Astrocyte of the spinal cord (primary cell): ENCODE measurements at regions not wholly inside any gene's neighbourhood (a gene's known extent, or its start where the extent isn't known, plus 50 kb on each side); places are given as distances from the start of the nearest gene placed in this dataset.

ENCODE experiments used
- DNase-seq: peaks from one replicate; pipeline ENCODE4 v3.0.0; 2011; ENCODE audit warnings: low read depth, low spot score
- H3K4me3 ChIP-seq: 2 replicates; pipeline ENCODE4 v1.5.1; 2011; ENCODE audit warnings: low read depth, mild to moderate bottlenecking, low read length, moderate library complexity
- in situ Hi-C: cut with HindIII; loops from 2 replicates; pipeline ENCODE4 v1.10.0; 2017; ENCODE audit warnings: low sequenced_read_pairs
- TF ChIP-seq, protein P1 (sequence below): IDR thresholded peaks from 2 replicates; pipeline ENCODE4 v1.5.1; 2012; ENCODE audit warnings: low read depth, mild to moderate bottlenecking, low read length, inconsistent platforms

DNA sequence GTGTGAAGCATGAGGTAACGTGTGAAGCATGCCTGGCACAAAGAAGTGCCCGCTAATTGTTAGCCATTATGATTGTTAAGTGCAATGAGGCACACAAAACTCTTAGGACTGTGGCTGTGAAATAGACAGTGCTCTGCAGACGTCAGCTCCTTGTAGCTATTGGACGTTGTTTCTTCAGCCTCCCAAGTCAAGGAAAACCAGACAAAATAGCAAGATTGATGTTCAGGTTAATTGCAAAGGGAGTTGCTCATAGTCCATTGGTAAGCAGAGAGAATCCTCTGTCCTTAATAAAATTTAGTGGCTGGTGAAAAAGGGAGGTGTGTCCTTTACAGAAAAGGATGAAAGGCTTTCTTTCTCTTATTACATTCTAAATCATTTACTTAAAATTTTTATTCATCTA, 54.6 kb upstream of the MBP start:
- TF ChIP-seq, protein P1, sequence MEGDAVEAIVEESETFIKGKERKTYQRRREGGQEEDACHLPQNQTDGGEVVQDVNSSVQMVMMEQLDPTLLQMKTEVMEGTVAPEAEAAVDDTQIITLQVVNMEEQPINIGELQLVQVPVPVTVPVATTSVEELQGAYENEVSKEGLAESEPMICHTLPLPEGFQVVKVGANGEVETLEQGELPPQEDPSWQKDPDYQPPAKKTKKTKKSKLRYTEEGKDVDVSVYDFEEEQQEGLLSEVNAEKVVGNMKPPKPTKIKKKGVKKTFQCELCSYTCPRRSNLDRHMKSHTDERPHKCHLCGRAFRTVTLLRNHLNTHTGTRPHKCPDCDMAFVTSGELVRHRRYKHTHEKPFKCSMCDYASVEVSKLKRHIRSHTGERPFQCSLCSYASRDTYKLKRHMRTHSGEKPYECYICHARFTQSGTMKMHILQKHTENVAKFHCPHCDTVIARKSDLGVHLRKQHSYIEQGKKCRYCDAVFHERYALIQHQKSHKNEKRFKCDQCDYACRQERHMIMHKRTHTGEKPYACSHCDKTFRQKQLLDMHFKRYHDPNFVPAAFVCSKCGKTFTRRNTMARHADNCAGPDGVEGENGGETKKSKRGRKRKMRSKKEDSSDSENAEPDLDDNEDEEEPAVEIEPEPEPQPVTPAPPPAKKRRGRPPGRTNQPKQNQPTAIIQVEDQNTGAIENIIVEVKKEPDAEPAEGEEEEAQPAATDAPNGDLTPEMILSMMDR: no peak
- H3K4me3 ChIP-seq: no peak overlapping the region
- in situ Hi-C loops: no loop called here
- DNase-seq: no peak

DNA sequence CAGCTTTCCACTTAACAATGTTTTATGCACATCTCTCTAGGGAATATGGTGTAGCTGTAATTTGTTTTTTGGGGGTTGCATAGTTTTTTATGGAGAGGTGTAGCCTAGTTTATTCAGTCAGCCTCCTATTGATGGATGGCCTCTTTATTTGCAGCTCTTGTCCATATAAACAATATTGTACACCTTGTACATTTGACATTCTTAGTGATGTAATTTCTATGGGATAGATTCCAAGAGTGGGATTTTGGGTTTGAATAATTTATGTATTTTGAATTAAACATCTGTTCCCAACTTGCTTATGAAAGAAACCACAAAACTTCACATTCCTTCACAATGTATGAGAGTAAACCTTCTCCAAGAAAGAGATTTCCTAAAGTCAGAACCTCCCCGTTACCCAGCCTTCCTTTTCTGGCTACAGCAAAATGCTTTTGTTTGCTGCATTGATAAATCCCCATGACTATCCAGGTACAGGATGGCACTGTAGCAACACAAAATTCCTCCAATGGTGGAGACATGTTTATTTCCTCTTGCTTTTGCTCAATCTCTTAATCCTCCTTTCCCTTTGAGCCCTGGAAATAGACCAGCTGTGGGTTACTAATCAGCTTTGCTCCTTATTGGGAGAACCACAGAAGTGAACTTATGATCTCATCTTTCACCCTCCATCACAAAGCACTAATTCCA, 58.4 kb upstream of the GALR1 start:
- no peak overlapping the region for H3K4me3 ChIP-seq
- in situ Hi-C loops: no loop called here
- TF ChIP-seq, protein P1: no peak
- DNase-seq: peak; percentile 52

DNA sequence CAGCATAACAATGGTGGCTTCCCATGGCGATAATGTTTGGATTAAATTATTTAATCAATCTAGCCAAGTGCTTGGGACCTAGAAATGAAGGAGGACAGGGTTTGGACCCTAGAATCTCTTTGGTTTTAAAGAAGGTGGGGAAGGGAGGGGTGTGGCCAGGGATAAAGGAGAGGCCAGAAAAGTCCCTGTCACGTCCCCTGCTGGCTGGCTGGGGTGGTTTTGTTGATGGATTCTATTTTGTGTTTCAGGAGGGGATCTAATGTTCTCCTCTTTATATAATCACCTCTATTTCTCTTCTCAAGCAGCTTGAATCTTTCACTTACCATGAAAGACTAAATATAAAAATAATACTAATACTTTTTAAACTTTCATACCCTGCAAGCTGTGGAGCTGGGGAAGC, 52.6 kb upstream of the GALR1 start:
- H3K4me3 ChIP-seq: no peak overlapping the region
- in situ Hi-C loops: no loop called here
- TF ChIP-seq, protein P1: peak; percentile 1
- DNase-seq: no peak

DNA sequence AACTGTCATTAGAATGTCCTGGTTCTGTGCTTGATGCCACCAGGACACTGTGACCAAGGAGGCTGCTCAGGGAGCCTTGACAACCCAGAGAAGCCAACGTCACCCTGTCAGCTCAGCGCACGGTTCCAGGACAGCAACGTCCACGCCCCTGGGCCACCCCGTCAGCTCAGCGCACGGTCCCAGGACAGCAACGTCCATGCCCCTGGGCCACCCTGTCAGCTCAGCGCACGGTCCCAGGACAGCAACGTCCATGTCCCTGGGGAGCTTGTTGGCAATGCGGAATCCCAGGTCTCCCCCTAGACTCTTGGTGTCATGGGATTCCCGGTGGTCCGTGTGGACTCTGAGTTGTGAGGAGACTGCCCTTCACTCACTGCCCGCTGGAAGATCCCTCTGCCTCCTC, 51.0 kb upstream of the GALR1 start:
- H3K4me3 ChIP-seq: no peak overlapping the region
- DNase-seq: no peak
- TF ChIP-seq, protein P1: no peak
- in situ Hi-C loops: no loop called here

DNA sequence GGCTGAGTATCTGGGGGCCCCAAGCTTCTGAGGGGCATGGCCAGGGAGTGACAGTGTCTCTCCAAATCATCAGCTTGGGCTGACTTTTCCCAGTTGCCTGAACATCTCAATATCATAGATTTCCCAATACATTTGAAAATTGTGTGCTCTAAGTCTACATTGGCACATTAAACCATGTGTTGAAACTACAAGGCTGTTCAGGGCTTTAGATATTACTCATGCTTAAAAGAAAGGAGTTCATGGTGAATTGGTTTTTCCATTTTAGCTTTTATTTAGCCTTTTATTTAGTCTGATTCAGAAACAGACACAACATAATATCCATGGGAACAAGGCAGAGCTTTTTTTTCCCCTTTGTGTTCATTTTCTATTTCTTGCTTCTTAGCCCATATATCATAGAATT, 49.9 kb upstream of the GALR1 start:
- in situ Hi-C loops: no loop called here
- no peak overlapping the region for H3K4me3 ChIP-seq
- TF ChIP-seq, protein P1: no peak
- no peak for DNase-seq
